Stimulated activated naive CD8-positive, alpha-beta T cell treated with anti-CD3 and anti-CD28 coated beads, Interleukin-15, amount 100 ng/mL, for 72 hours (primary cell): ENCODE measurements at regions not wholly inside any gene's neighbourhood (a gene's known extent, or its start where the extent isn't known, plus 50 kb on each side); places are given as distances from the start of the nearest gene placed in this dataset.

Experiments used
- ATAC-seq: fragments of 150-1000 bp; cut with Tn5 transposase; 2 replicates; pipeline ENCODE4 v1.10.0; 2021; ENCODE audit warnings: mild to moderate bottlenecking, moderate library complexity
- DNase-seq, 2 donors: peaks; one replicate each; pipeline ENCODE4 v3.0.0; 2021 to 2022
- H3K27ac Mint-ChIP-seq, 2 donors: one replicate each; pipeline ENCODE4 v1.8.0; 2022; ENCODE audit warnings: mild to moderate bottlenecking in 2 of 2, mixed read lengths in 2 of 2, moderate library complexity in 2 of 2
- H3K27me3 Mint-ChIP-seq: one replicate; pipeline ENCODE4 v1.8.0; 2022; ENCODE audit warnings: mixed read lengths
- H3K4me1 Mint-ChIP-seq: one replicate; pipeline ENCODE4 v1.8.0; 2022; ENCODE audit warnings: mild to moderate bottlenecking, mixed read lengths
- H3K4me3 Mint-ChIP-seq, 2 donors: one replicate each; pipeline ENCODE4 v1.8.0; 2022; ENCODE audit warnings: mild to moderate bottlenecking in 2 of 2, mixed read lengths in 2 of 2, moderate library complexity in 1 of 2
- H3K9me3 Mint-ChIP-seq, 2 donors: one replicate each; pipeline ENCODE4 v1.8.0; 2022; ENCODE audit warnings: mixed read lengths in 2 of 2

DNA sequence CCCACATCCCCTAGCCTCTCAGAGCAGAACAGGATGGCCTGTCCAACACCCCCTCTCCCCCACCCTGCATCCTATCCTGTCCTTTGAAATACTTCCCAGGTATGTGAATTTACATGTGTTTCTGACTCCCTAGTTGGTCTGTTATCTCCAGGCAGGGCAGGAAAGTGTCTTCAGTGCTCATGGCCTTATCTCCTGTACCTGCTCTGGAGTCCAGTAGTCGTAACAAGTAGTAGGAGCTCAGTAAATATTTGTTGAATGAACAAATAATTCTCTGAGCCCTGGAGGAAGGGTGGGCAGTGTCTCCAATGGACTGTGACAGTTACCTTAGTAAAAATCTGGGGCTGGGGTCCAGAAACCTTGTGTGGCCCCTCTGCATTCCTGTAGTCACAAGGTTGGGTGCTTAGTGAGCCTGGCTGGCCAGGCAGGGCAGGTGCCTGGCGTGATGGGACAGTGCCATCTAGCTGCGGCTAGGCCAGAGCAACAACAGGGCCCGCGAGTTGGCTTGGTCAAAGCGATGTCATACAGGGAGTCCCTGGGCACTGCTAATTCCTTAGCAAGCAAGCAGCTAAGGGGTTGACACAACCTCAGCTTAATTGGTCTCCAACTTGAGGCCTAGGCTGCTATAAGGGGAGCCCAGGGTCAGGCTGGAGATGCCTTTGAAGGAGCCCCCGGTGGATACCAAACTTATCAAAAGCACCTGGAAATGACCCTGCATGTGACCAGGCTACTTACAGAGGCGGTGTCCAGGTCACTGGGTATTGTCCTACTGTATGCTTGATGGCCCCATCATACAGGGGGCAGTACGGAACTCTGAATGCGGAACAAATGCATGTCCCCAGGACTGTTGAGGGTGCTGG is 89.0 kb upstream of the PPM1J start:
- no peaks in the 10 kb centered on the region for H3K4me1 Mint-ChIP-seq

DNA sequence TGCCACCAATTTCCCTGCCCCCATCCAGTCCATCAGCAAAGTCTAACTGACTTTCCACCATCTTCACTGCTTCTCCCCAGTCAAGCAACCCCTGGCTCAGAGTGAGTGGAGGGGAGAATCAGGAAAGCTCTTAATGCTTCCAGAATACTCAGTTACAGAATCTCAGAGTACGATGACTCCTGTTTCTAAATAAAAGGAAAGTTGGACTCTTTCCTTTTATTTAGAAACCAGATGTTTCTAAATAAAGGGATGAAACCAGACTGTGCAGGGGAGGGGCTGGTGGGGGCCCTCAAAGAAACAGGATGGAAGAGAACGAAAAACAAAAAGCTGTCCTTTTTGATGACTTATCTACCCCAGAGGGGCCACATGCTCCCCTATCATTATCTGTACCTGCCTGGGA is 85.2 kb upstream of the PPM1J start:
- Mint-ChIP-seq H3K4me3 (no peak overlapping the region), H3K27ac (peak overlapping the region in 1 of 2 donors; percentile 23), H3K4me1 (no peaks in the 10 kb centered on the region), H3K27me3 (peaks cover 18% of the 10 kb centered on the region), H3K9me3 (no peaks in the 10 kb centered on the region)
- DNase-seq (no peak), ATAC-seq (no peak)

More for the DNA sequence above, 89.0 kb upstream of the PPM1J start:
- no peaks in the 10 kb centered on the region for H3K9me3 Mint-ChIP-seq
- peak; percentile 92 for ATAC-seq
- H3K27me3 Mint-ChIP-seq, result peaks cover 21% of the 10 kb centered on the region
- DNase-seq, result peak; percentile 52 to 66
- H3K4me3 Mint-ChIP-seq, result no peak overlapping the region
- H3K27ac Mint-ChIP-seq, result peak overlapping the region in 1 of 2 donors; percentile 72

DNA sequence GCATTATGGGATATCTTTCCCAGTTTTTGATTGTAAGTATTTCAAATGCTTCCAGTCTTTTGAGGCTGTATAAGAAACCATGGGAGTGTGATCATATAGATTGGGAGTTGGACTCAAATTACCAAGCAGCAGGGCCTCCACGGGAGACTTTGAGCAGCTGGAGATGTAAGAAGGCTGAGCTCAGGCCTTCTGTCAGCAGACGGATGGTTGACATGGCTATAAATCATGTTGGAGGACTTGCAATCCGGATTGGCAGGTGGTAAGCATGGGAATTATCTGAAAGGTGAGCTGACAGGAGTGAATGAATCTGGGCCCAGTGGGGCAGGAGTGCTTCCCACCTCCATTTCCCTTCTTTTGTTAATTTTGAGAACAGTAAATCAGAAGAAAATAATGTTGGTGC is 83.2 kb upstream of the PPM1J start:
- DNase-seq (no peak), ATAC-seq (no peak)
- H3K27ac Mint-ChIP-seq, result no peak overlapping the region
- H3K27me3 Mint-ChIP-seq, result no peaks in the 10 kb centered on the region
- H3K9me3 Mint-ChIP-seq, result no peaks in the 10 kb centered on the region
- H3K4me1 Mint-ChIP-seq, result no peaks in the 10 kb centered on the region
- H3K4me3 Mint-ChIP-seq, result no peak overlapping the region

DNA sequence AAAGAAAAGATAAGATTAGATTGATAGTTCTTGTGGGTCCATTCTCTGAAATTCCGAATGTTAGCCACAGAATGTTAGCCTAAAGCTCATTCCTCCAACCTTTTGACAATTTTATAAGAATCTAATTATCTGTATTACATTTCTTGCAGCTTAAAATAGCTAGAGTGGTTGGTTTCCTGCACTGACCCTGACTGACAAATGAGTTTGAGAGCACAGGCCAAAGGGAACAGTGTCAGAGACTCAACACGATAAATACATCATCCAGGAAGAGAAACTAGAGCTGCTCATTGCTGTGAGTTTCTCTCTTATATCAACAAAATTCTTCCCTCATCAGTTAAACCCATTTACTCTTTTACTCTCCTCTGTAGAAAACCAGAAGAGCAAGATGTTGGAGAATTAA is 82.1 kb upstream of the PPM1J start:
- H3K27ac Mint-ChIP-seq, result no peak overlapping the region
- no peak overlapping the region for H3K4me3 Mint-ChIP-seq
- no peaks in the 10 kb centered on the region for H3K27me3 Mint-ChIP-seq
- no peaks in the 10 kb centered on the region for H3K4me1 Mint-ChIP-seq
- H3K9me3 Mint-ChIP-seq, result no peaks in the 10 kb centered on the region
- DNase-seq (no peak), ATAC-seq (no peak)

DNA sequence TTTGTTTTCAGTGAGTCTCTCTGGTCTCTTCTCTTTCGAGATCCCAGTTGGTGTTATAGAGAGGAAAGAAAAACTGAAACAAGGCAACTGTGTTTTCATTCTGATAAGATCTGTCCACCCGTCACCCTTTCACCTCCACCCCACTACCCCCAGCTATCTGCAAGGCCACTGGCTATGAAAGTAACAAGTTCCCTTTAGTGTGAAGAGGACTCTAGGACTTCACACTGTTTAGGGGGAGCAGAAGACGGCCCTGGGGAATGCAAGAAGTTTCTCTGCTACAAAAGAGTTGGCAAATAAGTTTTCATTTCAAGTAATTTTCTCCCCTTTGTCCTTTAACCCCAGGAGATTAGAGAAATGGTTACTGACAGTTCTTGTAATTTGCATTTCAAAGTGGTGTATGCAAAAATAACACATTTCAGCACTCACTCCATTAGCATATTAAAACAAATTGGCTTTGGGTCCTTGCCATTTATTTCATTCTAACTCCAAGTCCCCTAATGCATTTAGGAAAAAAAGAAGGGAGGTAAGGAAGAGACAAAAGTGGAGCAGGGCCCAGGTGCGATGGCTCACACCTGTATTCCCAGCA is 79.6 kb upstream of the PPM1J start:
- Mint-ChIP-seq H3K4me3 (no peak overlapping the region), H3K9me3 (no peaks in the 10 kb centered on the region), H3K27me3 (no peaks in the 10 kb centered on the region), H3K4me1 (no peaks in the 10 kb centered on the region), H3K27ac (no peak overlapping the region)
- ATAC-seq, result no peak
- DNase-seq, result no peak

DNA sequence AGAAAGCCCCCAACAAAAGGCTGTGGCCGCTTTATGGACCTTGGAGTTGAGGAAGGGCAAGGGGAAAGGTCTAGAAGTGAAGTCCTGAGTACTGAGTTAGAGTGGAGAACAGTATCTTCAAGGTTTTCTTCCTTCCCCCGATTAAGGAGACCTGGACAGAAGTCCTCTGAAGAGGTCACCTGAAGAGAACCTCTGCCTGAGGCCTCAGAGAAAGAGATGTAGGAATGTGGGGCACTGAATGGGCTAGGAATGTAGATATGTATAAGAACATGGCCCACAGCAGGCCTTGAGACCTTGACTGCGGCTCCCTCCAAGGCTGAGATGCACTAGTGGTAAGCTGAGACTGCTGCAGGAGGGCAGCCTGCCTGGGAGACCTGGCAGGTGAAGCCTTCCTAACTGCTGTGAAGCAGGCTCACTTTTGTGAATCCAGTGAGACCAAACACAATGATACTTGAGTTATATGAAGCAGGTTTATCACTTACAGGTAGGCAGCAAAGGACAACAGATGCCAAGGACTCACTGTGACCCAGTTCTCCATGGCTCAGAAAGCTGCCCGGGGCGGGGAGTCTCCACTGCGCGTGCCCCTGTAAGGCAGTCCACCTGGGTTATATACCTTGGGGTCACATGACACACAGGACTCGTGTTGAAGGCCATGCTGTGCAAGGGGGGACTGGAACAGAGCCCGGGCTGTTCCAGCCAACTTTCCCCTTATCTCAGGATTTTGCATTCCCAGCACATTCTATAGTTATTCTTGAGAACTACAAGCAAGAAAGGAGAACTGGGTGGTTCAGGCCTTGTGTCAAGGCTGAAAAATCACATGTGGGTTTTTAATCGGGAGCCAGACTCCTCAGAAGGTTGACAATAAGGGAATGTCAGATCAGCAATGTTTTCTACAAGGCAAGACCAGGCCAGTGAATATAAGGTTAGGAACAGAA is 78.8 kb upstream of the PPM1J start:
- no peak for DNase-seq
- no peak for ATAC-seq
- Mint-ChIP-seq H3K4me3 (no peak overlapping the region), H3K27ac (peak overlapping the region; percentile 43 to 68), H3K4me1 (no peaks in the 10 kb centered on the region), H3K9me3 (no peaks in the 10 kb centered on the region), H3K27me3 (no peaks in the 10 kb centered on the region)

DNA sequence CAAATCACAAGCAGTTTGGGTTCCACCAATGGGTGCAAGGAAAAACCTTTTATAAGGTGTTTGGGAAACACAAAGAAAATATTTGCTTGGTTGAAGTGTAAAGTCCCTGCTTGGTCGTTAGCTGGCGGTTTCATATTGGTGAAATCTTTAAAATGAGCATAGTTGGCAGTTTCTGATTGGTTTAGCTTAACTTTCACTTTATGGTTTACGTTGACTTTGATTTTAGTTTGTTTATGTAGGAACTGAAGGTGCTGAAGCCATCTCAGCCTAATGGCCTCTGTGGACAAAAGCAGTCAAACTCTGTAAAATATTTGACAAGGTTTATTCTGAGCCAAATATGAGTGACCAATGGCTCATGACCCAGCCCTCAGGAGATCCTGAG is 76.6 kb upstream of the PPM1J start:
- DNase-seq (no peak), ATAC-seq (no peak)
- no peaks in the 10 kb centered on the region for H3K4me1 Mint-ChIP-seq
- no peaks in the 10 kb centered on the region for H3K27me3 Mint-ChIP-seq
- no peak overlapping the region for H3K27ac Mint-ChIP-seq
- no peak overlapping the region for H3K4me3 Mint-ChIP-seq
- no peaks in the 10 kb centered on the region for H3K9me3 Mint-ChIP-seq

DNA sequence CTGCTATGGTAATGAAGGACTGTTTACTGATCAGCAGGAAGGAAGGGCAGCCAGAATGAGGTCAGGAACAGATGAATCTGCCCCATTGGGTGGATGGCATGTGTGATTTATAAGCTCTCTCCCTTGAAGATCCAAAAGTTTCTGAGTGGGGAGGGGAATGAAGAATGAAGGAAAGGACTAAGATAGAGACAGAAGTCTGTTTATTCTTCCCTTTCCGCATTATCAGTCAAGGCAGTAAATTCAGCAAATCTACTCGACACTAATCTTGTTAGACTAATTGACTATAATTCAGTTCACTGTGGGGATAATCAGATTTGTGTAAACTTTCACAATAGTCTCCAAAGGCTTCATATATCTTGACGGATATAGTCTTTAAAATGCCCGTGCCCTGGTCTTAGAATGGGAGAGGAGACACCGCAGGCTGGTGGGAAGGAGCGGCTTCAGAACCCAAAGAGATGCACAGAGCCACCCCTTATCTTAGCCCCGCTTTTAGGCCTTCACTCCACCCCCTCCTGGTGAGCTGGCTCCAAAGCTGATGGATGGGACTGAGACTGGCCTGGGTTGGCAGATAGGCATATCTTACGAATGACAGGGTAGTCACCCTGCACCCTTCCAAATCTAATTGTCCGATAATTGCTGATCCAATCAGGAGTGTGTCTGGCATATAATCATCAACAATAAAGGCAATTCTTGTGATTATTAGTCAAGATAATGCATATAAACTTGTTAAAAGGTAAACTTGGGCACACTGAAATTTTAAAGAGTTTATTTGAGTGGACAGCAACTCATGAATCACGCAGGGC is 76.0 kb upstream of the PPM1J start:
- no peak for ATAC-seq
- Mint-ChIP-seq H3K4me1 (no peaks in the 10 kb centered on the region), H3K27me3 (no peaks in the 10 kb centered on the region), H3K4me3 (no peak overlapping the region), H3K9me3 (no peaks in the 10 kb centered on the region), H3K27ac (no peak overlapping the region)
- no peak for DNase-seq

DNA sequence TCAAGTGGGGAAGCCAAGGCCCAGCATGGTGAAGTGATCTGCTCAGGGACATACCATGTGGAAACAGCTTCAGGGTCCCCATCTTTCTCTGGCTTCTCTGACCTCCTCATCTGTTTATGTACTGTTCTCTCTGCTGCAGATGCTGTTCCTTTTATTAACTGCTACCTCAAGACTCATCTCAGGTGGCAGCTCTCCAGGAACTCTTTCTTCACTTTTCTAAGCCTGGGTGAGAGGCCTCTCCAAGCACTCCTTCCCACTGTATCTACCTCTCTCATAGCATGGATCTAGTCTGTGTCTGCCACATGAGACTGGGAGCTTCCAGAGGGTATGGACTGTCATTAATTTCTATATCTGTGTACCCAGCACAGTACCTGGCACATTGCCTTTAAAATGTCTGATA is 73.4 kb upstream of the PPM1J start:
- ATAC-seq (no peak), DNase-seq (no peak)
- Mint-ChIP-seq H3K27me3 (no peaks in the 10 kb centered on the region), H3K27ac (no peak overlapping the region), H3K4me1 (no peaks in the 10 kb centered on the region), H3K4me3 (no peak overlapping the region), H3K9me3 (no peaks in the 10 kb centered on the region)

DNA sequence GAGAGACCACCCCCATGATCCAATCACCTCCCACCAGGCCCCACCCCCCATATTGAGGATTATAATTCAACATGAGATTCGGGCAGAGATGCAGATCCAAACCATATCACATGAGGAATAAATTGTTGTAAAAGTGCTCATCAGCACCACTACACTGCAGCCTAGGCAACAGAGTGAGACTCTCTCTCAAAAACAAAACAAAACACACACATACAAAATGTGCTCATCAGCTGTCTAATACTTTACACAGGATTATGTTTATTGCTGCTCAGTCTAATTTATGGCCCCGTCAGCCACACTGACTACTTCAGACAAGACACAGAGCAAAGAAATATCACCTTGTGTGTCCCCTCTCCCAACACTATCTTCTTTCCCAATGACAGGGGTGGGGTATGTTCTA is 72.9 kb upstream of the PPM1J start:
- ATAC-seq, result no peak
- Mint-ChIP-seq H3K4me1 (no peaks in the 10 kb centered on the region), H3K9me3 (no peaks in the 10 kb centered on the region), H3K4me3 (no peak overlapping the region), H3K27me3 (no peaks in the 10 kb centered on the region), H3K27ac (no peak overlapping the region)
- no peak for DNase-seq

DNA sequence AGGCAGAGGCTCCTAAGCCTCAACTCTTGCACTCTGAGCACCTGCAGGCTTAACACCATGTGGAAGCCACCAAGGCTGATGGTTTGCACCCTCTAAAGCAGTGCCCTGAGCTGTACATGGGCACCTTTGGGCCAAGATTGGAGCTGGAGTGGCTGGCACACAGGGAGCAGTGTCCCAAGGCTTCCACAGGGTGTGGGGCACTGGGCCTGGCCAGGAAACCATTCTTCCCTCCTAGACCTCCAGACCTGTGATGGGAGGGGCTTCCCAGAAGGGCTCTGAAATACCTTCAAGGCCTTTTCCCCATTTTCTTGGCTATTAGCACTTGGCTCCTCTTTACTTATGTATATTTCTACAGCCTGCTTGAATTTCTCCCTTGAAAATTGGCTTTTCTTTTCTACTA is 67.9 kb upstream of the PPM1J start:
- no peak for DNase-seq
- Mint-ChIP-seq H3K27ac (no peak overlapping the region), H3K27me3 (peaks cover 15% of the 10 kb centered on the region), H3K4me1 (no peaks in the 10 kb centered on the region), H3K9me3 (no peaks in the 10 kb centered on the region), H3K4me3 (no peak overlapping the region)
- ATAC-seq, result no peak

DNA sequence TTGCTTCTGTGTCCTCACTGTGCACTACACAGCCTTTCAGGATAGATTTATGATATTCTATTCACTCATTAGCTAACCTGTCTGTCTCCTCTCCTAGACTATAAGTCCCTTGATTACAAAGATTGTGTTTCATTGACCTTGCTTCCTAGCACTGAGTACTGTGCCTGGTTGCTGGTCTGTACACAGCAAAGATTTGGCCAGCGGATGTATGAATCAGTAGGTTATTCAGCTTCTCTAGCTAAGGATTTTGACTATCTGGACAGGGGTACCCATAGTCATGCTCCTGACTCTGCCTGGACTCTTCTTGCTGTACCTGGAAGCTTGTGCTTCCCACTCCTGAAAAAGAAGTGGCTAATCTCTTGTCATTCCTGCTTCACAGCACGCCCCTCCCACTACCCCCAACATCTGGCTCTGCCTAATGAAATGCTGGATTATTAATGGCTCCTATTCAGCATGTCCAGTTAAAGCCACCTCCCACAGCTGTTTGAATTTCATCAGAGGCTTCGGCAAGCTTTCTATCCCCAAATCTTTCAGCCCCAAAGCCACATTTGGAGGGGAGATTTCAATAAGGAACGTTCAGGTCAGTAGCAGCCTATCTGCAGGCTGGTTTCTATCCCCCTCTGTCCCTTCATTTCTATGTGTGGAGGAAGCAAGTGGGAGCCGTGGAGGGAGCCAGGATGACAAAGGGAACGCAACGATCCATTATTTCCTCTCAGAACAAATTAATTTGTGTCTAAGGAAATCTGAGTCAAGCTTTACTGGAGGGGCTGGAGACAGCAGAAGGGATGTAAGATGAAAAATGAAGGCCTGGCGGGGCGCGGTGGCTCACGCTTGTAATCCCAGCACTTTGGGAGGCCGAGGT is 64.8 kb upstream of the PPM1J start:
- H3K9me3 Mint-ChIP-seq, result no peaks in the 10 kb centered on the region
- DNase-seq, result no peak
- ATAC-seq, result no peak
- no peak overlapping the region for H3K4me3 Mint-ChIP-seq
- H3K4me1 Mint-ChIP-seq, result no peaks in the 10 kb centered on the region
- H3K27ac Mint-ChIP-seq, result no peak overlapping the region
- H3K27me3 Mint-ChIP-seq, result peaks cover 15% of the 10 kb centered on the region

DNA sequence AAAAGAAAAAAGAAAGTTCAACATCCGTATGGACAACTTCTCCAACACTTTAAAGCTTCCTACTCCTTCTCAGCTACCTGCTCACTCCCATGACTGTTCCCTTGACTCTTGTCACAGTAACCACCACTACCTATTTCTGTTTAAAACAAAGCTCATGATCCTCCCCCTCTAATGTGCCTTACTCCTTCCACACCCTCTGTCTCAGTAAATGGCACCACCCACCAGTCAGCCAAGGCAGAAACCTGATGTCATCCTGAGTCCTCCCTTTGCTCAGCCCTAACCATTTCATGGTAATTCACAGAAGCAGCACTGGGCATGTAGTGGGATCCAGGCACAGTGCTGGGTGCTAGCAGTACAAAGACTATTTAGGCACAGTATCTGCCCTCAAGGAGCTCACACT is 63.0 kb upstream of the PPM1J start:
- no peak for DNase-seq
- ATAC-seq, result no peak
- H3K9me3 Mint-ChIP-seq, result no peaks in the 10 kb centered on the region
- H3K27ac Mint-ChIP-seq, result peak overlapping the region in 1 of 2 donors; percentile 53
- no peaks in the 10 kb centered on the region for H3K4me1 Mint-ChIP-seq
- peaks cover 16% of the 10 kb centered on the region for H3K27me3 Mint-ChIP-seq
- H3K4me3 Mint-ChIP-seq, result no peak overlapping the region

DNA sequence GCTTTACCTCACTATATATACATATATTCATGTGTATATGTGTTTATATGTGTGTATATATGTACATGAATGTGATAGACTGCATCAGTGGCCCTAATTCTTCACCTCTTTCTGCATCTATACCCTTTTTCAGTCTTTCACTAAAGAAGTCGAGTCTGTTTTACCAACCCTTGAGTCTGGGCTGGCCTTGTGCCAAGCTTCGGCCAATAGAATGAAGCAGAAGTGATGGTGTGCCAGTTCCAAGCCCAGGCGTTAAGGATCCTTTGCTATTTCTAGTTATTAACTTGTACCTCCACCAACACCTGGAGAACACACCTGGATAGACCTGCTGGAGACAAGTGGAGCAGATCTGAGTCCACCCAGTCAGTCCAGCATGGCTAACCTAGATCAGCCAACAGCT is 61.6 kb upstream of the PPM1J start:
- DNase-seq (no peak), ATAC-seq (no peak)
- Mint-ChIP-seq H3K27ac (no peak overlapping the region), H3K9me3 (no peaks in the 10 kb centered on the region), H3K4me3 (no peak overlapping the region), H3K27me3 (peaks cover 28% of the 10 kb centered on the region), H3K4me1 (no peaks in the 10 kb centered on the region)
